DND-41 (cell line): ENCODE measurements at regions not wholly inside any gene's neighbourhood (a gene's known extent, or its start where the extent isn't known, plus 50 kb on each side); places are given as distances from the start of the nearest gene placed in this dataset.

Source experiments
- ATAC-seq: fragments of 200-7000 bp; cut with Tn5 transposase; 3 replicates; pipeline ENCODE4 v1.9.1; 2021; ENCODE audit warnings: low read depth; ENCODE audit not compliant: insufficient read depth
- DNase-seq: peaks from one replicate; pipeline ENCODE4 v3.0.0-alpha.2; 2020
- H2AFZ ChIP-seq: 2 replicates; pipeline ENCODE4 v1.6.0; 2012; ENCODE audit warnings: low read depth, low read length
- H3K27ac ChIP-seq: 2 replicates; pipeline ENCODE4 v1.5.1; 2012; ENCODE audit warnings: low read length, inconsistent platforms
- H3K27me3 ChIP-seq: fragments of 200-600 bp; sonication (generic); 2 replicates; pipeline ENCODE4 v1.6.0; 2012; ENCODE audit warnings: low read length, mild to moderate bottlenecking, inconsistent platforms; ENCODE audit not compliant: insufficient read depth, poor library complexity
- H3K36me3 ChIP-seq: 2 replicates; pipeline ENCODE4 v1.5.1; 2012; ENCODE audit warnings: low read length, inconsistent platforms; ENCODE audit not compliant: insufficient read depth
- H3K4me1 ChIP-seq: 2 replicates; pipeline ENCODE4 v1.5.1; 2012; ENCODE audit warnings: mild to moderate bottlenecking, low read length; ENCODE audit not compliant: insufficient read depth
- H3K4me2 ChIP-seq: 2 replicates; pipeline ENCODE4 v1.6.0; 2012; ENCODE audit warnings: mild to moderate bottlenecking, moderate library complexity, low read length, inconsistent platforms; ENCODE audit not compliant: insufficient read depth
- H3K4me3 ChIP-seq, 2 experiments: fragments of 200-600 bp in 1 of 2; shearing (Covaris generic) in 1 of 2; 2 replicates each; pipeline ENCODE4 v1.5.1; 2012 to 2016; ENCODE audit warnings: inconsistent platforms in 2 of 2, low read length in 2 of 2, mild to moderate bottlenecking in 2 of 2, low read depth in 1 of 2, moderate library complexity in 1 of 2
- H3K79me2 ChIP-seq: 2 replicates; pipeline ENCODE4 v1.6.0; 2012; ENCODE audit warnings: low read length, inconsistent platforms; ENCODE audit not compliant: insufficient read depth
- H3K9ac ChIP-seq: 2 replicates; pipeline ENCODE4 v1.6.0; 2012; ENCODE audit warnings: low read depth, mild to moderate bottlenecking, inconsistent platforms, low read length, moderate library complexity
- H3K9me3 ChIP-seq: 2 replicates; pipeline ENCODE4 v1.5.1; 2012; ENCODE audit warnings: low read length, moderate library complexity, mild to moderate bottlenecking, inconsistent platforms; ENCODE audit not compliant: insufficient read depth, severe bottlenecking
- H4K20me1 ChIP-seq: 2 replicates; pipeline ENCODE4 v1.6.0; 2012; ENCODE audit warnings: low read length; ENCODE audit not compliant: insufficient read depth
- CTCF ChIP-seq: IDR thresholded peaks from 2 replicates; pipeline ENCODE4 v1.5.1; 2012; ENCODE audit warnings: borderline replicate concordance, low read length, moderate library complexity, mild to moderate bottlenecking; ENCODE audit not compliant: poor library complexity, severe bottlenecking; ENCODE audit errors: extremely low read depth
- EZH2 ChIP-seq: IDR thresholded peaks from 3 replicates; pipeline ENCODE4 v1.6.1; 2012; ENCODE audit warnings: borderline replicate concordance, low read depth, mild to moderate bottlenecking, moderate library complexity, low read length, inconsistent platforms; ENCODE audit not compliant: severe bottlenecking

GRCh38 chr5:147154809-147155208 is 80.0 kb upstream of the STK32A start:
- Histone ChIP-seq H3K4me1 (no peaks in the 10 kb centered on the region), H3K36me3 (no peaks in the 10 kb centered on the region), H3K79me2 (no peaks in the 10 kb centered on the region), H2AFZ (no peak overlapping the region), H3K27me3 (peaks cover 2% of the 10 kb centered on the region), H3K27ac (no peak overlapping the region), H3K9me3 (no peaks in the 10 kb centered on the region), H3K4me2 (no peak overlapping the region), H3K4me3 (no peak overlapping the region), H3K9ac (no peak overlapping the region), H4K20me1 (no peaks in the 10 kb centered on the region)
- ATAC-seq, result no peak
- DNase-seq, result no peak
- no peak for TF ChIP-seq EZH2

- Histone ChIP-seq H4K20me1 (no peaks in the 10 kb centered on the region), H3K79me2 (no peaks in the 10 kb centered on the region), H3K27ac (no peak overlapping the region), H3K9me3 (no peaks in the 10 kb centered on the region), H2AFZ (no peak overlapping the region), H3K9ac (no peak overlapping the region), H3K27me3 (peaks cover 2% of the 10 kb centered on the region), H3K4me2 (no peak overlapping the region), H3K4me3 (no peak overlapping the region), H3K4me1 (no peaks in the 10 kb centered on the region), H3K36me3 (no peaks in the 10 kb centered on the region)
- no peak for DNase-seq
- no peak for ATAC-seq
- no peak for TF ChIP-seq CTCF
- no peak for TF ChIP-seq EZH2
These were observed 78.8 kb upstream of the STK32A start for GRCh38 chr5:147156012-147156411.

- no peak overlapping the region for H3K9ac ChIP-seq
- no peaks in the 10 kb centered on the region for H3K9me3 ChIP-seq
- H3K4me2 ChIP-seq, result no peak overlapping the region
- no peak overlapping the region for H3K4me3 ChIP-seq
- H3K27me3 ChIP-seq, result peaks cover 2% of the 10 kb centered on the region
- H4K20me1 ChIP-seq, result no peaks in the 10 kb centered on the region
- H3K4me1 ChIP-seq, result no peaks in the 10 kb centered on the region
- DNase-seq, result no peak
- H3K27ac ChIP-seq, result no peak overlapping the region
- TF ChIP-seq CTCF, result no peak
- TF ChIP-seq EZH2, result no peak
- no peak for ATAC-seq
- H2AFZ ChIP-seq, result no peak overlapping the region
- H3K36me3 ChIP-seq, result no peaks in the 10 kb centered on the region
- H3K79me2 ChIP-seq, result no peaks in the 10 kb centered on the region
These were observed 73.7 kb upstream of the STK32A start for GRCh38 chr5:147160902-147161700.

DNA sequence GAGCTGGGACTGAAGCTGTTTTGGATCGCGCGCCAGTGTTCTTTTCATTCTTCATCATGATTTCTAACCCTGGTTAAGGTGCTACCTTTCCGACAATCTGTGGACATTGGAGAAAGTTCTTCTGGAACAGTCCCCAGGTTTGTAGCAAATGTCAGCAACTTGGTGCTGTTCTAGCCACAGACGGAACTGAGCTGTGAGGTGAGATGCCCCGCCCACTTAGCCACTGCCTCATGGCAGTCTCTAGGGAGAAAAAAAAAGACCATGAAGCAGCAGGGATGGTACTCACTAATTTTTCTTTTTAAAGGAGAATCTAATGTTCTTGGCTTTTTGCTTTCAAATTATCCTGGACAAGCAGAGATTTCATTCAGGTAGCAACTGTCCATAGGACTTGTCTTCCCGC is 72.1 kb upstream of the STK32A start:
- TF ChIP-seq CTCF, result no peak
- TF ChIP-seq EZH2, result no peak
- Histone ChIP-seq H3K4me1 (no peaks in the 10 kb centered on the region), H3K27ac (no peak overlapping the region), H4K20me1 (no peaks in the 10 kb centered on the region), H3K27me3 (peaks cover 2% of the 10 kb centered on the region), H3K36me3 (no peaks in the 10 kb centered on the region), H3K4me2 (no peak overlapping the region), H3K4me3 (no peak overlapping the region), H3K9ac (no peak overlapping the region), H3K9me3 (no peaks in the 10 kb centered on the region), H2AFZ (no peak overlapping the region), H3K79me2 (no peaks in the 10 kb centered on the region)
- DNase-seq (no peak), ATAC-seq (no peak)
